Skeletal muscle tissue (tissue), 3 donors: ENCODE measurements at regions not wholly inside any gene's neighbourhood (a gene's known extent, or its start where the extent isn't known, plus 50 kb on each side); places are given as distances from the start of the nearest gene placed in this dataset.

Experiments
- H3K27ac ChIP-seq: one replicate; pipeline ENCODE4 v1.7.0; 2013; ENCODE audit warnings: mild to moderate bottlenecking, low read depth, low read length, inconsistent platforms
- H3K27me3 ChIP-seq, 3 donors: one replicate each; pipeline ENCODE4 v1.7.0; 2013; ENCODE audit warnings: low read length in 3 of 3; ENCODE audit not compliant: control insufficient read depth in 3 of 3, insufficient read depth in 3 of 3
- H3K36me3 ChIP-seq, 3 donors: one replicate each; pipeline ENCODE4 v1.7.0; 2013; ENCODE audit warnings: low read length in 3 of 3; ENCODE audit not compliant: control insufficient read depth in 3 of 3, insufficient read depth in 3 of 3
- H3K4me1 ChIP-seq, 3 donors: one replicate each; pipeline ENCODE4 v1.7.0; 2013; ENCODE audit warnings: low read length in 3 of 3, mild to moderate bottlenecking in 3 of 3; ENCODE audit not compliant: control insufficient read depth in 3 of 3, insufficient read depth in 3 of 3
- H3K4me3 ChIP-seq, 3 donors: one replicate each; pipeline ENCODE4 v1.7.0; 2013; ENCODE audit warnings: low read length in 3 of 3
- H3K9ac ChIP-seq, 3 donors: one replicate each; pipeline ENCODE4 v1.7.0; 2013; ENCODE audit warnings: low read length in 3 of 3, mild to moderate bottlenecking in 3 of 3, moderate library complexity in 2 of 3, low read depth in 1 of 3
- H3K9me3 ChIP-seq, 3 donors: one replicate each; pipeline ENCODE4 v1.7.0; 2013; ENCODE audit warnings: low read length in 3 of 3; ENCODE audit not compliant: control insufficient read depth in 3 of 3
- donor health status: Osteomylitis.

DNA sequence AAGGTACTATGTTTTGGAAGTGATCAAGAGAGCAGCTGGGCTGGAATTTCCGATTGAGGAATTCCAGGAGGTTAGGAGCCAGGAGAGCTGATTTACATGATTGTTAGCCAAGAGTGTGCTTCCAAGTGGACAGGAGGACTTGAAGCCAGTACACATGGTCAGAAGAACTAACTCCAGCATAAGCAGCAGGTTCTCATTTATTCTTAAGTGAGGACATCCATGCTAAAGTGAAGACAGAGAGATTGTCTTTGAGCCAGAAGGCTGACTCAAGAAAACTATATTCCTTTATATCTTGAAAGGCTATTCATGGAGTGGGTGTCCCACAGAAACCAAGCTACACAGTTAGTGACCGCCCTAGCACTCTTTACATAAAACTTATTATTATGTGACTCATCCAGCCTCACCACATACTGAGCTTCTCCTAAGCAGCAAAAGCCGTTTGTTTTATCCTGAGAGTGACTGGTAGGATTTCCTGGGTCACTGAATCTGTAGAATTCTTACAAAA lies 56.7 kb upstream of the SEMA3A start:
- Histone ChIP-seq H3K4me1 (no peaks in the 10 kb centered on the region), H3K4me3 (no peak overlapping the region), H3K9ac (no peak overlapping the region), H3K9me3 (no peaks in the 10 kb centered on the region), H3K36me3 (no peaks in the 10 kb centered on the region), H3K27ac (no peak overlapping the region), H3K27me3 (no peaks in the 10 kb centered on the region)

DNA sequence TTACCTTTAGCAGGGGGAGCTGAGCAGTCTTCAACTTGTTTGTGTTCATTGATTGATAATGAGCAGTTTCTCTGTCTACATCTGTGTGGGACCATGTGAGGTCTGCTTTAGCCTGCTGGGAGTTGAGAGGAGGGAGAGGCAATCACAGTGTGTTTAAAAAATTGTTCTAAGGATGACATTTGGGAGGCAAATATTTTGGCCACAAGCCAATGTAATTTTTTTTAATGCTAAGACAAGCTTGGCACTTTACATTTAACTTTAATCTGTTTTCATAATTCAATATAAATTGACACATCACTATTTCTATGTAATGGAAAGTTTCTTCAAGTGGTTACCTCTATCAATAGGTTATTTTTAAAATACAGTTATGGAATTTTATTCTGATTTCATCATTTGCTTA lies 55.9 kb upstream of the SEMA3A start:
- H3K4me3 ChIP-seq = no peak overlapping the region
- no peaks in the 10 kb centered on the region for H3K9me3 ChIP-seq
- no peaks in the 10 kb centered on the region for H3K27me3 ChIP-seq
- H3K9ac ChIP-seq = no peak overlapping the region
- no peaks in the 10 kb centered on the region for H3K36me3 ChIP-seq
- H3K27ac ChIP-seq = no peak overlapping the region
- H3K4me1 ChIP-seq = no peaks in the 10 kb centered on the region

DNA sequence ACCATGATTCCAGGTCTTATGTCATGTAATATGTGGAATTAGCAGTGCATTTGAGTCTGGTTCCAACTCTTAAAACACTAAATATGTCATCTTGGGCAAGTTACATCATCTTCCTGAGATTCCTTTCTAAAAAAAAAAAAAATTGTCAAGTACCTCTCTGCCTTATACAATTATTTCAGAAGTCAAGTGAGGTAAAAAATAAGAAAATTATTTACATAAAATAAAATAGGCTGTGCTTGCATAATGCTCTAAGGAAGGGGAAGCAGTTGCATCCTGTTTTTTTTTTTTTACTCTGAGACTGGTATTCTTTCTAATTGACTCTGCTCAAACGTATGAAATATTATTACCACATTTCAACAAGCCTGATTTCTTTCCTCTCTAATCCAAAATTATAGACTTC lies 55.1 kb upstream of the SEMA3A start:
- no peaks in the 10 kb centered on the region for H3K4me1 ChIP-seq
- no peak overlapping the region for H3K9ac ChIP-seq
- H3K4me3 ChIP-seq = no peak overlapping the region
- no peaks in the 10 kb centered on the region for H3K27me3 ChIP-seq
- no peaks in the 10 kb centered on the region for H3K36me3 ChIP-seq
- no peaks in the 10 kb centered on the region for H3K9me3 ChIP-seq
- H3K27ac ChIP-seq = no peak overlapping the region

DNA sequence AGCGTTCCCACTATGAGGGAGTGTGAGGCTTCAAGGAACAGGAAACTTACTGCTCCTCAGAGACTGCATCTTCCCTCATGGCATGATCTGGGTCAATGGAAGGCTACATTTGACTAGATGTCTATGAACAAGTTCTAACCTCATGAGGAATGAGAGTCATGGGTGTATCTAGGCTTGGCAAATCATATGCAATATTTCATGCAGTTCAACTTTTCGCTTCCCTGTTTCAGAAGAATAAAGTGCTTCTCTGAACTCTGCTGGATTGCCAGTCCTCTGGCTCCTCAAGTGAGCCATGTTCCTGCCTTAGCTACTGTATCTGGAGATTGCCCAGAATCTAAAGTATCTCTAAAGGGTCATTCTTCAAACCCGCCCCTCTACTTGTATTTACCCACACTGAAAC lies 54.3 kb upstream of the SEMA3A start:
- peak overlapping the region; percentile 50 for H3K27ac ChIP-seq

DNA sequence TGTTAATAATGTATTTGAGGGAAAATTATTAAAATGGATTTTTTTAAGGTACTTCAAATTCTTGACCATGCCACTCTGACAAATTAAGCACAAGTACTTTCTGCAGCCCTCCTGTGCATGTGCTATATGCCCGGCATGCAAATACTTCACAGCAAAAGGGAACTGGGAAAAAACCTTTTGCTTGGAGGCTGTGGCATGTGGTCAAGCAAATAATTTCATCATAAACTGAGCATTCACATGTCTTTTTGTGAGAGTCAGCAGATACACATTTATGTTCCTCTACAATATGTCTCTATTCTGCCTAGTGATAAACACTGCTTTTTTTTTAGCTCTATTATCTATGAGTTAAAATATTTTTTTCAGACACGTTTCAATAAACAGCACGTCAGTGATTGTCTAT lies 53.7 kb upstream of the SEMA3A start:
- Histone ChIP-seq H3K27me3 (no peaks in the 10 kb centered on the region), H3K36me3 (no peaks in the 10 kb centered on the region), H3K4me3 (no peak overlapping the region), H3K27ac (peak overlapping the region; percentile 50), H3K4me1 (no peaks in the 10 kb centered on the region), H3K9ac (no peak overlapping the region), H3K9me3 (no peaks in the 10 kb centered on the region)

More for the DNA sequence above, 54.3 kb upstream of the SEMA3A start:
- Histone ChIP-seq H3K27me3 (no peaks in the 10 kb centered on the region), H3K9ac (no peak overlapping the region), H3K4me1 (no peaks in the 10 kb centered on the region), H3K36me3 (no peaks in the 10 kb centered on the region), H3K9me3 (no peaks in the 10 kb centered on the region), H3K4me3 (no peak overlapping the region)

DNA sequence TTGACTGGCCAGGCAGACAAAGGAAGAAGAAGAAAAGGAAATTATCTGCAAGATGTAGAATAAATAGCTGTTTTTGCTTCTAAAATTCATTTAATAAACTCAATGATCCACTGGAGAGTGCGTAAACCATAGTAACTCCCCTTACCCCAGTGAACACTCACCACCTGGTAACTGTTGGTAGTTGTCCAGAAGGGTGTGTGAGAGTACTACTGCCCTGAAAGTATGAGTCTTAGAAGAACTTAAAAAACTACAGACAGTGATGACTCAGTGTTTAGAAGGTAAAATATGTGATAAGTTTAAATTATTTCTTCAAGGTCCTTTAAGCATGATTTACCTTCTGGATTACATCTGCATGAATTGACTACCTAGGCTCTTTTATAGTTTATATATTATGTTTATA lies 53.0 kb upstream of the SEMA3A start:
- Histone ChIP-seq H3K9ac (no peak overlapping the region), H3K4me1 (no peaks in the 10 kb centered on the region), H3K9me3 (no peaks in the 10 kb centered on the region), H3K27ac (no peak overlapping the region), H3K36me3 (no peaks in the 10 kb centered on the region), H3K4me3 (no peak overlapping the region), H3K27me3 (no peaks in the 10 kb centered on the region)

DNA sequence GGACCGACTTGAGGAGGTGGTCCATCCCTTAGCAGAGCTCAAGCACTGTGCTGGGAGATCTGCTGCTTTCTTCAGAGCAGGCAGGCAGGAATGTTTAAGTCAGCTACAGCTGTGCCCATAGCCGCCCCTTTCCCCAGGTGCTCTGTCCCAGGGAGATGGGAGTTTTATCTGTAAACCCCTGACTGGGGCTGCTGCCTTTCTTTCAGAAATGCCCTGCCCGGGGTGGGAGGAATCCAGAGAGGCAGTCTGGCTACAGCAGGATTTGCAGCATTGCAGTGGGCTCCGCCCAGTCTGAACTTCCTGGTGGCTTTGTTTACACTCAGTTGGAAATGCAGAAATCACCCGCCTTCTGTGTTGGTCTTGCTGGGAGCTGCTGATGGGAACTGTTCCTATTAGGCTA lies 51.2 kb upstream of the SEMA3A start:
- Histone ChIP-seq H3K27ac (no peak overlapping the region), H3K27me3 (no peaks in the 10 kb centered on the region), H3K4me3 (no peak overlapping the region), H3K36me3 (no peaks in the 10 kb centered on the region), H3K9ac (no peak overlapping the region), H3K9me3 (no peaks in the 10 kb centered on the region), H3K4me1 (no peaks in the 10 kb centered on the region)
